ENCODE measurements at regions not wholly inside any gene's neighbourhood (a gene's known extent, or its start where the extent isn't known, plus 50 kb on each side); places are given as distances from the start of the nearest gene placed in this dataset.

DNA sequence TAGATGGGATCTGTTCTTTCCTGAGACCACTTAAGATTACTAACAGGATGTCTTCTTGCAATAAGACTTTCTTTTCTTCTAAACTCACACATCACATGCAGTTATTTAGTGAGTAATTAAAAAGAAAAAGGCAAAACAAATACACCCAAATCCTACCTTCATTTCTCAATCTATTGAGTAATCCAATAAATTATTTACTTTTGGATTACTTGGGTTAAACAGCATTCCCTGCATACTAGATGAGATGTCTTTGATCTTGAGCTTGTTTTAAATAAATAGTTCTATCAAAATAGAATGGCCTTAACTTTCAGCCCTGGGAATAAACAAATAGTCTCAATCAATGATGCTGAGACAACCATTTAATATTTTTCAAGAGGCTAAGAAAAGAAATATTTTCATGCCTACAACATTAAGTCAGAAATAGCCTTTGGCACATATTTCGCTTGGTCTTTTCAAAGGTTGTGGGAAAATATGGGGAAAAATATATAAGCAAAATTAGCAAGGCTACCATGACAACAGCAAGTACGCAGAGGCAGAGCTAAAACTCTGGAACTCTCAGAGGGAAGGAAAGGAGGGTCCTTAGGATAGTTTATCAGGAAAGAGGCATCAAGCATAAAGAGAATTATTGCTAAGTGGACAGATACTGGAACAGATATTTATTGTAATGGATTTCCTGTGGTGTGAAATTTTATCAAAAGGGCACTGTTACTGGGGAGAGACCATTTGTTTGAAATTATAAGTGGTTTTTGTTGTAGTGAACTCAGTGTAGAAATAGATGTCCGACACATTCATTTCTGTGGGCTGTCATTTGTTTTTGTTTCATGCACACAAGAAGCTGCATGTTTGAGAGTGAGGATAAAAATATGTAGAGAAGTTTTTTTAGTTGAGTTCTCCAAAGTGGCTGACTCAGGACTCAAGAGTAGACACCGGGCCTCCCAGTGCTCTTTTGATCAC is 70.2 kb upstream of the CDH6 start:
- TF ChIP-seq, protein P1, sequence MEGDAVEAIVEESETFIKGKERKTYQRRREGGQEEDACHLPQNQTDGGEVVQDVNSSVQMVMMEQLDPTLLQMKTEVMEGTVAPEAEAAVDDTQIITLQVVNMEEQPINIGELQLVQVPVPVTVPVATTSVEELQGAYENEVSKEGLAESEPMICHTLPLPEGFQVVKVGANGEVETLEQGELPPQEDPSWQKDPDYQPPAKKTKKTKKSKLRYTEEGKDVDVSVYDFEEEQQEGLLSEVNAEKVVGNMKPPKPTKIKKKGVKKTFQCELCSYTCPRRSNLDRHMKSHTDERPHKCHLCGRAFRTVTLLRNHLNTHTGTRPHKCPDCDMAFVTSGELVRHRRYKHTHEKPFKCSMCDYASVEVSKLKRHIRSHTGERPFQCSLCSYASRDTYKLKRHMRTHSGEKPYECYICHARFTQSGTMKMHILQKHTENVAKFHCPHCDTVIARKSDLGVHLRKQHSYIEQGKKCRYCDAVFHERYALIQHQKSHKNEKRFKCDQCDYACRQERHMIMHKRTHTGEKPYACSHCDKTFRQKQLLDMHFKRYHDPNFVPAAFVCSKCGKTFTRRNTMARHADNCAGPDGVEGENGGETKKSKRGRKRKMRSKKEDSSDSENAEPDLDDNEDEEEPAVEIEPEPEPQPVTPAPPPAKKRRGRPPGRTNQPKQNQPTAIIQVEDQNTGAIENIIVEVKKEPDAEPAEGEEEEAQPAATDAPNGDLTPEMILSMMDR (IDR thresholded peaks at IDR 0.05; ENCODE audit: extremely low read depth, missing control alignments), result no peak
- DNase-seq (ENCODE audit: low spot score), result no peak

DNA sequence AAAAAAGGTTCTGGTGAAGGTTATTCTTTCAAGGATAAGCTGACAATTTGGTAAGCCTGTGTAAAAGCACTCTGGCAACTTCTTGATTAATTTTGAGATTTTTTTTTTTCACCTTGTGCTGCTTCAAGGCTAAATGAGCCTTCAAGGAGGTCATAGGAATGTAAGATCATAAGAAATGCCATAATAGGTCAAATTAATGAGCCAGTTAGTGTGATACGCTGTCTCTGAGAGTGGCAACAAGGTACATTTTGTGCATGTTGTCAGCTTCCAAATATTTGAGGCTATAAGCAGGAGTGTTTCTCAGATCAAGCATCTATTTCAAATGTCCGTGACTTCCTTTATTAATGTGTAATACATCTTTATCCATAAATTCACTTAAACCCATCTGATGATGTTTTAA is 72.3 kb upstream of the CDH6 start:
- TF ChIP-seq, protein P1 (IDR thresholded peaks at IDR 0.05; ENCODE audit: extremely low read depth, missing control alignments), result no peak
- DNase-seq (ENCODE audit: low spot score), result no peak

DNA sequence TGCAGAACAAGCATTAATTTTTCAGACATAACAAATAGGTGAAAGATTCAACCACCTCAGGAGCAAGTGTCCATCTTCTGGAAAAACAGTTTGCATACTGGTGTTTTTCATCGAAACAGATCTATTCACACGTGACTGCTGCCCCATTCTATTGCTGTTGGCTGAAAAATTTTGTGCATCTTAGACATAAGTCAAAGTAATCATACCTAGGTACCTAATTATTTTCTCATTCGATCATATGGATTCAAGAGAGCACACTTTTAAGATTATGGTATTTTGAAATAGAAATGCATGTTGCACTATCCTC is 72.9 kb upstream of the CDH6 start:
- TF ChIP-seq, protein P1 (IDR thresholded peaks at IDR 0.05; ENCODE audit: extremely low read depth, missing control alignments), result no peak

DNA sequence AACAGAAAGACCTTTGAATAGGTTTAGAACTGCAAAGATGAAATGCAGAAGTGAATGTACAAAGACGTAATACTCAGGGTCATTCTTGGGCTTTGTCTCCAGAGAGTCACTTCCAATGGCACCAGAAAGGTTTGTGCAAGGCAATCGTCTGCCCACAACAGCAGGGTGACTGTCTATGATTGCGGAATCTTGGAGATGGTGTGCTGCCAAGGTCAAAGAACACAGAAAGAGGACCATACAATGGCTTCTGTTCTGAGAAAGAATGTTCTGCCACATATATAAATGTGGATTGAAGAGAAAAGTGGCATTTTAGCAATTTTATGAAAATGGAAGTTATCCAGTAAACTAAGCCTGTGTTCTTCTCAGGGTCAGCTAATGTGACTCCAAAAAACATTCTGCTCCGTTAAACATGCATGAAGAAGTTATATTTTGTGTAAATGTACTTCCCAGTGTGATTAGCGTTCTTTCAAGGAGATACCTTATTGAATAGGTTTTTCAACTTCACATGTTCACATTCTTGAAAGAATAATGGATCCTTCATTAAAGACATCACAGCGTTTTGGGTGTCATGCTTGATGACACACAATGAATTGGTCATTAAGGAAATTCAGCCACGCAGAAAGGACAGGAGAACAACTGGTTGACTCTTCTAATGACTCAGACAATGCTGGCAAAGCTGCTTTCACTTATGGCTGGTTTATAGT is 73.4 kb upstream of the CDH6 start:
- DNase-seq (ENCODE audit: low spot score), result no peak

More for the DNA sequence above, 72.9 kb upstream of the CDH6 start:
- no peak for DNase-seq (ENCODE audit: low spot score)

DNA sequence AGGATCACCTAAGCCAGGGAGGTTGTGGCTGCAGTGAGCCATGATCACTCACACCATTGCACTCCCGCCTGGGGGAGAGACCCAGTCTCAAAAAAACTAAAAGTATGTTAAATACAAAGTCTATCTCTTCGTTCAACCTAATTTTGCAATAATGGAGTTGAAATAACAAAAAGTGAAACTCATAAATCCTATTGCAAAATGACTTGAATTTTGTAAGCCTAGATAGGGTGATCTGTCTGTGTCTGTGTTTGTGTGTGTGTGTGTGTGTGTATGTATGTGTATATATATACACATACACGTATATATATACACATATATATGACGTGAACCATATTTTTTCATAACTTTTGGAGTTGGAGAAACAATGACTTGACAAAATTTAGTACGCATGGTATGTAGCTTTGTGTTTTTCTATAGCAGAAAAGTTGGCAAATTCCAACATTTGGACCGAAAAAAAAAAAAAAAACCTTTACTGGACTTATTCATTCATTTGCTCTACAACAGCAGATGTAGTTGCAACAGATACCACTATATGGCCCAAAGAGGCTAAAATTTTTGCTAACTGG is 76.9 kb upstream of the CDH6 start:
- no peak for DNase-seq (ENCODE audit: low spot score)
- TF ChIP-seq, protein P1 (IDR thresholded peaks at IDR 0.05; ENCODE audit: extremely low read depth, missing control alignments), result no peak

More for the DNA sequence above, 73.4 kb upstream of the CDH6 start:
- TF ChIP-seq, protein P1 (IDR thresholded peaks at IDR 0.05; ENCODE audit: extremely low read depth, missing control alignments), result no peak

DNA sequence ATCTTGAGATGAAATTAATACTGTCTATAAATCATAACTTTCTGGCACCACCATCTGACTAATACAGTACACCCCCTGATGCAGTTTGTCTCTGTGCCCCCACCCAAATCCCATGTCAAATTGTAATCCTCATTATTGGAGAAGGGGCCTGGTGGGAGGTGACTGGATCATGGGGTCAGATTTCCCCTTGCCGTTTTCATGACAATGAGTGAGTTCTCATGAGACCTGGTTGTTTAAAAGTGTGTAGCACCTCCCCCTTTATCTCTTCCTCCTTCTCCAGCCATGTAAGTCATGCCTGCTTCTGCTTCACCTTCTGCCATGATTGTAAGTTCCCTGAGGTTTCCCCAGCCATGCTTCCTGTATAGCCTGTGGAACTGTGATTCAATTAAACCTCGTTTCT is 78.7 kb upstream of the CDH6 start:
- no peak for DNase-seq (ENCODE audit: low spot score)
- TF ChIP-seq, protein P1 (IDR thresholded peaks at IDR 0.05; ENCODE audit: extremely low read depth, missing control alignments), result no peak
